Activated CD4-positive, alpha-beta T cell treated with anti-CD3 and anti-CD28 coated beads, Interleukin-2, amount 10 ng/mL, durations not matched to agents 24 days and 14 days (primary cell): ENCODE measurements at regions not wholly inside any gene's neighbourhood (a gene's known extent, or its start where the extent isn't known, plus 50 kb on each side); places are given as distances from the start of the nearest gene placed in this dataset.
A peak's percentile ranks its signal among the peaks of the same experiment; 100 is the strongest.

Source experiments
- DNase-seq: peaks from one replicate; pipeline ENCODE4 v3.0.0; 2022
- H3K27ac Mint-ChIP-seq: one replicate; pipeline ENCODE4 v1.8.0; 2022; ENCODE audit warnings: mild to moderate bottlenecking, mixed read lengths
- H3K27me3 Mint-ChIP-seq: one replicate; pipeline ENCODE4 v1.8.0; 2022; ENCODE audit warnings: mixed read lengths
- H3K36me3 Mint-ChIP-seq: one replicate; pipeline ENCODE4 v1.8.0; 2022; ENCODE audit warnings: low read depth, mild to moderate bottlenecking, mixed read lengths
- H3K4me1 Mint-ChIP-seq: one replicate; pipeline ENCODE4 v1.8.0; 2021; ENCODE audit warnings: mixed read lengths
- H3K4me3 Mint-ChIP-seq: one replicate; pipeline ENCODE4 v1.8.0; 2022; ENCODE audit warnings: mild to moderate bottlenecking, moderate library complexity, mixed read lengths
- H3K9me3 Mint-ChIP-seq: one replicate; pipeline ENCODE4 v1.8.0; 2021; ENCODE audit warnings: mixed read lengths
- intact Hi-C: fragments of 100-400 bp; cut with micrococcal nuclease; formaldehyde crosslinking; loops from one replicate; pipeline ENCODE4 v1.15.1; 2023

DNA sequence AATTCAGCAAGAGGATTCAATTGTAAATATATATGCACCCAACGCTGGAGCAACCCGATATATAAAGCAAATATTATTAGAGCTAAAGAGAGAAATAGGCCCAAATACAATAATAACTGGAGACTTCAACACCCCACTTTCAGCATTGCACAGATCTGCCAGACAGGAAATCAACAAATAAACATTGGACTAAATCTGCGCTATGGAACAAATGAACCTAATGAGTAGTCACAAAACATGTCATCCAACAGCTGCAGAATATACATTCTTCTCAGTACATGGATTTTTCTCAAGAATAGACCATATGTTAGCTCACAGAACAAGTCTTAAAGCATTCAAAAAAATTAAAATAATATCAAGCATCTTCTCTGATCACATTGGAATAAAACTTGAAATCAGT is 86.1 kb upstream of the SLC1A1 start:
- intact Hi-C loops = no loop called here
- Mint-ChIP-seq H3K27ac (no peak overlapping the region), H3K27me3 (no peaks in the 10 kb centered on the region), H3K4me3 (no peak overlapping the region), H3K36me3 (peaks cover 2% of the 10 kb centered on the region), H3K4me1 (no peaks in the 10 kb centered on the region), H3K9me3 (peaks cover 24% of the 10 kb centered on the region)
- DNase-seq = no peak

DNA sequence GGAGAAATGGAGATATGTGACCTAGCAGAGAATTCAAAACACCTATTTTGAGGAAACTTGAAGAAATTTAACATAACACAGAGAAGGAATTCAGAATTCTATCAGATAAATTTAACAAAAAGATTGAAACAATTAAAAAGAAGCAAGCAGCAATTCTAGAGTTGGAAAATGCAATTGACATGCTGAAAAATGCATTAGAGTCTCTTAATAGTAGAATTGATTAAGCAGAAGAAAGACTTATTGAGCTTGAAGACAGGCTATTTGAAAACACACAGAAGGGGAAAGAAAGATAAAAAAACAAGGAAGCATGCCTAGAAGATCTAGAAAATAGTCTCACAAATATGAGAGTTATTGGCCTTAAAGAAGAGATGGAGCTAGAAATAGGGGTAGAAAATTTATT is 87.8 kb upstream of the SLC1A1 start:
- H3K4me3 Mint-ChIP-seq = no peak overlapping the region
- no peak overlapping the region for H3K27ac Mint-ChIP-seq
- no peaks in the 10 kb centered on the region for H3K4me1 Mint-ChIP-seq
- peaks cover 24% of the 10 kb centered on the region for H3K9me3 Mint-ChIP-seq
- intact Hi-C loops = no loop called here
- DNase-seq = no peak
- no peaks in the 10 kb centered on the region for H3K27me3 Mint-ChIP-seq
- H3K36me3 Mint-ChIP-seq = peaks cover 2% of the 10 kb centered on the region

DNA sequence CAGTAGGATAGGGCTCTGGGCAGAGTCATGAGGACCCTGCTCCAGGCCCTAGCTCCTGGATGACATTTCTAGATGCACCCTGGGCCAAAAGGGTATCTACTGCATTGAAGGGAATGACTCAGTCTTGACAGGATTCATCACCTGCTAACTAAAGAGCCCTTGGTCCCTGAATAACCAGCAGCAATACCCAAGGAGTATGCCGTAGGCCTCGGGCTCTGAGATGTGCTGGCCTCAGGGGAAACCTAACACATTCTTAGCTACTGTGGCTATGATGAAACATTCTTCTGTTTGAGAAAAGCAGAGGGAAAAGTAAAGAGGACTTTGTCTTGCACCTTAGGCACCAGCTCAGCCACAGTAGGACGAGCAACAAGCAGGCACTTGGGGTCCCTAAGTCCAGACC is 89.5 kb upstream of the SLC1A1 start:
- intact Hi-C loops = no loop called here
- DNase-seq = no peak
- Mint-ChIP-seq H3K4me3 (no peak overlapping the region), H3K4me1 (no peaks in the 10 kb centered on the region), H3K36me3 (peaks cover 2% of the 10 kb centered on the region), H3K27ac (no peak overlapping the region), H3K27me3 (no peaks in the 10 kb centered on the region), H3K9me3 (peaks cover 21% of the 10 kb centered on the region)

DNA sequence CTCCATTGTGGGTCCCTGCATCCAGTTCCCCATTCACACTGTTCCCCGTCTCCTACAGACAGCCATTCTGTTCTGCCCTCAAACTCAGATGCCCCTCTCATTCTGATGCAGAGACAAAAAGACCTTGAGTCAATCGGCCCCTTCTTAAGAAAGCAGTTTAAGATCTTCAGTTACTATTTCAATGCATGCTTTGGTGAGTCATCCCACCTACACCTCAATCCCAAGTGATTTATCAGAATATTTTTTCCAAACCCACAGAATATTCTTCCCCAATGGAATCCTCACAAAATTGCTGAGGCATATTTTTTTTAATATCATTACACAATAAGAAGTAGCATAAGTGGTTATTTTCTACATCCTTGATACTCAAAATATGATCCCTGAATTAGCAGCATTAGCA is 92.4 kb upstream of the SLC1A1 start:
- Mint-ChIP-seq H3K4me3 (no peak overlapping the region), H3K9me3 (peaks cover 10% of the 10 kb centered on the region), H3K27ac (no peak overlapping the region), H3K4me1 (no peaks in the 10 kb centered on the region), H3K27me3 (no peaks in the 10 kb centered on the region), H3K36me3 (peaks cover 2% of the 10 kb centered on the region)
- DNase-seq = no peak
- intact Hi-C loops = no loop called here

- H3K36me3 Mint-ChIP-seq = no peaks in the 10 kb centered on the region
Measured at GRCh38 chr9:4393806-4394523, 94.1 kb upstream of the GLIS3 start.

DNA sequence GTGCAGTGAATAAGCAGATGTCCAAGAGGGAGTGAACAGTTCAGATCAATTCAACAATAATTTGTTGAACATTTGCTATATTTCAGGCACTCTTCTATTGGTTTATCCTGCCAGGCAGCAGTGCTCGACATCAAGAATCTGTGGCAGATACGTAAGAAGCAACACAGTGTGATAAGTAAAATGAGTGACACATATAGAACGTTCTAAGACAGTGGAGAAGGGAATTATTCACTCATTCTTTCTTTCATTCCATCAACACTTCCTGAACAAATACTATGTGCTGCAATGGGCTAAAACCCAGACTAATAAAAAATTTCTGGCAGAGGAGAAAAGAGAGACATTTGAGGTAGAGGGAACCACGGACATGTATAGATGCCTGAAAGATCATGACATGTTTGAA is 89.9 kb upstream of the GLIS3 start:
- no peak overlapping the region for H3K4me3 Mint-ChIP-seq
- H3K27ac Mint-ChIP-seq = no peak overlapping the region
- DNase-seq = no peak
- H3K27me3 Mint-ChIP-seq = peaks cover 9% of the 10 kb centered on the region
- no peaks in the 10 kb centered on the region for H3K4me1 Mint-ChIP-seq
- intact Hi-C loops = no loop called here
- H3K9me3 Mint-ChIP-seq = no peaks in the 10 kb centered on the region
- H3K36me3 Mint-ChIP-seq = no peaks in the 10 kb centered on the region

More at GRCh38 chr9:4393806-4394523, 94.1 kb upstream of the GLIS3 start:
- Mint-ChIP-seq H3K9me3 (no peaks in the 10 kb centered on the region), H3K27ac (no peak overlapping the region), H3K4me1 (no peaks in the 10 kb centered on the region), H3K27me3 (peaks cover 9% of the 10 kb centered on the region), H3K4me3 (no peak overlapping the region)
- intact Hi-C loops = no loop called here
- no peak for DNase-seq

DNA sequence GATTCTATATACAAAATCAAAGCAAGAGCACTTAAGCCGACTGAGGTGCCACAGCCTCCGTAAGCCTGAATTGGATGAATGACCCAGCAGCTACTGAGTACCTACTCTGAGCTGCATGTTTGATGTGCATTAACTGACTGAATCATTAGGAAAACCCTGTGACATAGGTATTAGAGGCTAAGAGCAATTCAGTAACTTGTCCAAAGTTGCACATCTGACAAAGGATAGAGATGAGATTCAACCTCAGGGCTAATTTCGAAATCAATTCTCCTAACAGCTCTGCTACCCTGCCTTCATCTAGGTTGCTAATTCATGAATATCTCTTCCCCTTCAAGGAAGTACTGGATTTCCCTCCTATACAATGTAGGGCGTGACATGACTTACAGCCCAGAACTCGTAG is 89.1 kb upstream of the GLIS3 start:
- Mint-ChIP-seq H3K27ac (no peak overlapping the region), H3K36me3 (no peaks in the 10 kb centered on the region), H3K27me3 (peaks cover 9% of the 10 kb centered on the region), H3K4me1 (no peaks in the 10 kb centered on the region), H3K9me3 (no peaks in the 10 kb centered on the region), H3K4me3 (no peak overlapping the region)
- intact Hi-C loops = no loop called here
- no peak for DNase-seq

DNA sequence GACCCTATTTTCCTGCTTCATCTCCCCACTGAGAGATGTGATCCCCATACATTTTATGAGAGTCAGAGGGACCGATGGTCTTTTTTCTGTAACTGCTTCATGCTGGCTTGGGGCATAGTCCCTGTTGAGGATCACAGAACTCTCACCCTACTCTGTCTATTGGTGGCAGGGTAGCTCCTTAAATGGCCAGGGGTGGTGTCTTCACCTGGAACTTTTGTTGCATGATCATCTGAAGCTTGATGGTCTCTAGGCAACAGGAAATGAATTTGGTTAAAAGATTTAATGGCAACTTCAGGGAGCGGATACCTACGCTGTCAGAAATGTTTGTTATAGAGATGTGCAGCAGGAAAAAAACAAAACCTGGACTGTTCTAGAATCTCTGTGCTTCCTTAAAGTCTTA is 87.0 kb upstream of the GLIS3 start:
- no peaks in the 10 kb centered on the region for H3K4me1 Mint-ChIP-seq
- no peak for DNase-seq
- H3K27ac Mint-ChIP-seq = no peak overlapping the region
- no peaks in the 10 kb centered on the region for H3K9me3 Mint-ChIP-seq
- H3K36me3 Mint-ChIP-seq = no peaks in the 10 kb centered on the region
- intact Hi-C loops = no loop called here
- no peak overlapping the region for H3K4me3 Mint-ChIP-seq
- H3K27me3 Mint-ChIP-seq = peaks cover 10% of the 10 kb centered on the region

- no peaks in the 10 kb centered on the region for H3K4me1 Mint-ChIP-seq
- H3K27me3 Mint-ChIP-seq = peaks cover 9% of the 10 kb centered on the region
- no peaks in the 10 kb centered on the region for H3K36me3 Mint-ChIP-seq
- no peak overlapping the region for H3K27ac Mint-ChIP-seq
- no peak for DNase-seq
- H3K4me3 Mint-ChIP-seq = no peak overlapping the region
- no peaks in the 10 kb centered on the region for H3K9me3 Mint-ChIP-seq
- intact Hi-C loops = loop anchor here (5.0 kb wide), 1 partner anchor 258 kb away; no protein-coding TSS in a partner anchor
Measured at GRCh38 chr9:4384750-4385149, 84.9 kb upstream of the GLIS3 start.

- intact Hi-C loops = loop anchor here (5.0 kb wide), 1 partner anchor 259 kb away; no protein-coding TSS in a partner anchor
- no peak overlapping the region for H3K27ac Mint-ChIP-seq
- no peaks in the 10 kb centered on the region for H3K9me3 Mint-ChIP-seq
- H3K36me3 Mint-ChIP-seq = no peaks in the 10 kb centered on the region
- no peak for DNase-seq
- peaks cover 9% of the 10 kb centered on the region for H3K27me3 Mint-ChIP-seq
- H3K4me1 Mint-ChIP-seq = no peaks in the 10 kb centered on the region
- no peak overlapping the region for H3K4me3 Mint-ChIP-seq
Measured at GRCh38 chr9:4382722-4383317, 83.0 kb upstream of the GLIS3 start.

GRCh38 chr9:4381744-4382143 is 81.9 kb upstream of the GLIS3 start:
- Mint-ChIP-seq H3K36me3 (no peaks in the 10 kb centered on the region), H3K9me3 (no peaks in the 10 kb centered on the region), H3K4me1 (no peaks in the 10 kb centered on the region), H3K27ac (no peak overlapping the region), H3K27me3 (peaks cover 9% of the 10 kb centered on the region), H3K4me3 (no peak overlapping the region)
- no peak for DNase-seq
- intact Hi-C loops = loop anchor here (5.0 kb wide), 1 partner anchor 261 kb away; no protein-coding TSS in a partner anchor

GRCh38 chr9:4380406-4380805 is 80.5 kb upstream of the GLIS3 start:
- Mint-ChIP-seq H3K9me3 (no peaks in the 10 kb centered on the region), H3K4me3 (no peak overlapping the region), H3K36me3 (no peaks in the 10 kb centered on the region), H3K4me1 (no peaks in the 10 kb centered on the region), H3K27ac (no peak overlapping the region), H3K27me3 (peaks cover 12% of the 10 kb centered on the region)
- intact Hi-C loops = loop anchor here (5.0 kb wide), 1 partner anchor 262 kb away; no protein-coding TSS in a partner anchor
- no peak for DNase-seq

GRCh38 chr9:4375424-4376200 is 75.7 kb upstream of the GLIS3 start:
- Mint-ChIP-seq H3K4me3 (no peak overlapping the region), H3K36me3 (no peaks in the 10 kb centered on the region), H3K27me3 (peaks cover 16% of the 10 kb centered on the region), H3K27ac (no peak overlapping the region), H3K9me3 (no peaks in the 10 kb centered on the region), H3K4me1 (no peaks in the 10 kb centered on the region)
- intact Hi-C loops = loop anchor here (5.0 kb wide), 1 partner anchor 1518 kb away; no protein-coding TSS in a partner anchor
- peak; percentile 48 for DNase-seq

GRCh38 chr9:4371108-4371507 is 71.2 kb upstream of the GLIS3 start:
- intact Hi-C loops = no loop called here
- H3K36me3 Mint-ChIP-seq = no peaks in the 10 kb centered on the region
- no peaks in the 10 kb centered on the region for H3K4me1 Mint-ChIP-seq
- peaks cover 12% of the 10 kb centered on the region for H3K27me3 Mint-ChIP-seq
- DNase-seq = no peak
- no peak overlapping the region for H3K27ac Mint-ChIP-seq
- no peak overlapping the region for H3K4me3 Mint-ChIP-seq
- H3K9me3 Mint-ChIP-seq = no peaks in the 10 kb centered on the region
